Activated CD4-positive, alpha-beta T cell treated with anti-CD3 and anti-CD28 coated beads, Interleukin-2, Interleukin-6, amounts not matched to agents 100 ng/mL and 50 ng/mL, durations not matched to agents 16 hours and 8 hours (primary cell): ENCODE measurements at regions not wholly inside any gene's neighbourhood (a gene's known extent, or its start where the extent isn't known, plus 50 kb on each side); places are given as distances from the start of the nearest gene placed in this dataset.

Experiments used
- DNase-seq: peaks from one replicate; pipeline ENCODE4 v3.0.0-alpha.2; 2020

DNA sequence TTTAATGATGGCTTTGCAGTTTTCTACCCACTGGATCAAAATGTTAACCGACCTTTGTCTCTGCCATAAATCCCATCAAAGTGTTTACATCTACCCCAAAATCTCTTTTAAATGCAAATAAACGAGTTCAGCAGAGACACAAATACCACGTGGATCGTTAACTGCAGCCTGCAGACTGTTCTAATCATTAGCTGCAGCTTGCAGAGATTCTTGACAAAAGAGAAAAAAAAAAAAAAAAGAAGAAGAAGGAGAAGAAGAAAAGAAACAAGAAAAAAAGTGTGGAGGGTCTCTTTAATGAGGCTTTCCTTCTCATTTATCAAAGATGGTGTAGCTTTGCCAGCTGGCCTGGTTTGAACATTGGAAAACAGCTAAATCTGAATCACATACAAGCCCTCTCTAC, 275.7 kb downstream of the NEDD1 start:
- no peak for DNase-seq

- no peak for DNase-seq
These were observed 277.2 kb downstream of the NEDD1 start for GRCh38 chr12:97184127-97184773.

- no peak for DNase-seq
These were observed 277.0 kb upstream of the RMST start for GRCh38 chr12:97185567-97185966.

DNA sequence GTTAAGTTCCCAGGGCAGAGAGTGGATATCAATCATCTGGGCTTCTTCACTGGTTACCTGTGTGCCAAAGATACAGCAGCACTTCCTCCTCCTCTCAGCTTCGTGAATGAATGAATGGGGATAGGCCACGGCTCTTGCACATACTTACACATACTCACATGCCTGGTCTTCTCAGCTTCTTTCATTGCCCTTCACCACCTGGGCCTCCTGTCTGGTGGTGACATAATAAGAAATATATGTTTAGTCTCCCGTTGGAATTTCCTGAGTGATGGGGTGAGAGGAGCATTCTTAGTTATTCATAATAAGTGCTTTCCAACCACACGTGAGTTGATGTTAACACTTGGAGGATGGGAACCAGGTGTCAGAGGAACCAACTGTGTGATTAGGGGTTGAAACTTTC, 268.1 kb upstream of the RMST start:
- no peak for DNase-seq

- no peak for DNase-seq
These were observed 262.4 kb upstream of the RMST start for GRCh38 chr12:97200181-97200580.

DNA sequence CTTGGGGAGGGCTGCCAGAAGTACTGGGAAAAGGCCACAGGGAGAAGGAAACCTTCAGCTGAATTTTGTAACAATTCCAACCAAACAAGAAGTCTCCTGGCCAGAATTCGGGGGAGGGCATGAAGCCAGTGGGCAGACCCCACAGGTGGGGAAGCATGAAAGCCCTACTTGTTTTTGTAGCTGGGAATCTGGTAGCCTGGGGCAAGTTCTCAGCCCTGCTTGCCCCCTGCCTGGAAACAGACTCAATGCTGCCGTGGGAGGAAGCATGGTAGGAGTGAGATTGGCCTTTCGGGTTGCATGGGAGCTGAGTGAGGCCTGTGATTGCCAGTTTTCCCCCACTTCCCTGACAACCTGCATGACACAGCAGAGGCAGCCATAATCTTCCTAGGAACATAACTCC, 259.2 kb upstream of the RMST start:
- no peak for DNase-seq

DNA sequence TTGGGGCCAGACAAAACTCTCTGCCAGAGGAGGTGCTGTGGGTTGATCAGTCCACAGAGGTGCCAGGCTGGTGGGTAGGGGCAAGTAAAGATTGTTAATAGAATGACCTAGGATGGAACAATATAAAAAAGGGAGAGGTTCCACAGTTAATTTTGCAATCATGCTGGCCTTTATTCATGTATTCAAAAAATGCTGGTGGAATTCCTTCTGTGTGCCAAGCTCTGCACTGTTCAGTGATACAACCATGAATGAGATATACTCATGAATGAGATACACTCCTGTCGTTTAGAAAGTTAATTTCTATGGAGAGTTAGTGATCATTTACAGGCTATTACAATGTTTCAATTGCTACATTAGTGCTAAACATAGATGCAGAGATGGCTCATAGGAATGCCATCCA, 252.6 kb upstream of the RMST start:
- no peak for DNase-seq

DNA sequence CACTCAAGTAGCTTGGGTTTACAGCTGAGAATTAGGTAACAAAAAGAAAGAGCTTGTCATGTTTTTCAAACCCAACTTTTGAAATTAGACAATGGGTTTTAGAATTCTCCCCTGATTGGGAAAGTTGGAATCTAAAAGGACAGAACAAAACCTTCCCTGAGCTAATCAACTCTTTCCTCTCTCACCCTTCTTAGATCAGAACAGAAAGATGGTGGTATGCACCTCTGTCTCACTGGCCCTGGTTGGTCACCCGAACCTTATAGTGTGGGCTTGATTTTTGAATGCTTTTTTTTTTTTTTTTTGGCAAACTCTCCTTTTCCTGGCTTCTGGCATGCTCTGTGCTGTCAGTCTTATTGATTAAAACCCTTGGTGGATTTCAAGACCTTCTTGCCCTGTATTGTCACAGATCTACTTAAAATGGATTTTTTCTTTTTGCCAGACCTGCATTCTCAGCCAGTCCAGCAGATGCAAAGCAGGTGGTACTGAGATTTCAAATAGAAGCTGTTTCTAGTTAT, 251.1 kb upstream of the RMST start:
- no peak for DNase-seq

- no peak for DNase-seq
These were observed 245.8 kb upstream of the RMST start for GRCh38 chr12:97216848-97217247.

- no peak for DNase-seq
These were observed 240.2 kb upstream of the RMST start for GRCh38 chr12:97222391-97222790.

DNA sequence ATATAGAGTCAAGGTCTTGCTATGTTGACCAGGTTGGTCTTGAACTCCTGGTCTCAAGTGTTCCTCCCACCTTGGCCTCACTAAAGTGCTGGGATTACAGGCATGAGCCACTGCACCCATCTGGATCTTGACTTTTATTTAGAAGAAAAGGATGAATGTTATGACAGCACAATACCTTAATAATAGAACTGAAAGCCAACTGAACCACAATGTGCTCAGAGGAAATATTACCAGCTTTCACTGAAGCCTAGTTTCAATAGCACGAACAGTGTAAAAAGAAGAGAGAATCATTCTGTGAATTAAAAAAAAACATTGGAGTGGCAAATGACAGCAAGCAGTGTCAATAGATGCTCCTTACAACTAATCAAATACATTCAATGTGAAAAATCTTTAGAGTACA, 239.2 kb upstream of the RMST start:
- no peak for DNase-seq

- no peak for DNase-seq
These were observed 233.6 kb upstream of the RMST start for GRCh38 chr12:97229004-97229403.

- DNase-seq: no peak
These were observed 227.5 kb upstream of the RMST start for GRCh38 chr12:97235102-97235501.

- DNase-seq: no peak
These were observed 216.2 kb upstream of the RMST start for GRCh38 chr12:97246368-97246767.

DNA sequence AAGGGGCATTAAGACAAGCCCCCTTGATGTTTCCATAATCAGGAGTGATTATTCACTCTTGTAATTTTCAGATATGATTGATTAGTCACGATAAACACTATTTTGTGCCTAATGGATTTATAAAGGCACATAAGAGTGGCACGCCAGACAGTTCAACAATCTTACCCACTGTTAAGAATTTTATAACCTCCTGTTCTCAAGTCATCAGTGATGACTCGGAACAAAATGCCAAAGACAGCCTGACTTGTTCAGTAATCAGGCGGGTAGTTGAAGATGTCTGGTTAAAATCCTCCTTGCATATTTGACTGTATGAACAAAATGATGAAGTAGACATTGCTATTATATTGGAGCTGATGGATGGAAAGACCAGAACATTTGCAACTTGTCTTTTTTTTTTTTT, 212.1 kb upstream of the RMST start:
- DNase-seq: no peak

- no peak for DNase-seq
These were observed 204.9 kb upstream of the RMST start for GRCh38 chr12:97257726-97258125.

DNA sequence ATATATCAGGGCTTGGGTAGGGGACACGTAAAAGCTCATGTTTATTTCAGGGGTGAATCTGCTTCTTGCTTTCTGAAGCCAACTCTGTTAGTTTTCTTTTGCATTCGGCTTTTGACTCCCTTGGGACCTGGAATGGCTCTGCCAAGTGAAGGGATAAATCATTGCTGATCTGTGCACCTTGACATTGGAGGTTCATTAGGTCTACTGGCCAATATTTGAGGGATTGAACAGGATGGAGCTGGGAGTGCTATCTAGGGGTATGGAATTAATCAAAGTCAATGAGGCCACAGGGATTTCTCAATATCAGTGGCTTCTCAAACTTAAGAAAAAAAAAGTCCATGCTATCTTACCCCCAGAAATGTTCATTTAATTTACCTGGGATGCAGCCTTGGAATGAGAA, 203.5 kb upstream of the RMST start:
- DNase-seq: no peak

DNA sequence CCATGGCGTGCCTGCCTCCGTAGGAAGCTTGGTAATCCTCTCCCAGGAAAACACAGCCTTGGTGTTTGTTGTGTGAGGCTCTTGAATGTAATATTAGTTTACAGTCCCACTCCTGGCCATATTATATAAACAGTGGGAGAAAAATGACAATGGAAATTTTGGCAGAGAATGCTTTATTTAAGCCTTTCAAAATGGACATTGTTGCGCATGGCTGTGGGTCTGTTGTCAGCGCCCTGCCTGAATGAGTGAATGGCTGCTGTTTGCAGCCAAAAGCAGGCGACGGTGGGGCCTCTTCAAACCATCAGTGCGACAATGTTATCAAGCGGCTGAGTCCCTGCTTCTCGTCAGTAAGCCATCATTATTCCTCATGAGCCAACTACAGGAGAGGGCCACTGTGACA, 201.8 kb upstream of the RMST start:
- no peak for DNase-seq

DNA sequence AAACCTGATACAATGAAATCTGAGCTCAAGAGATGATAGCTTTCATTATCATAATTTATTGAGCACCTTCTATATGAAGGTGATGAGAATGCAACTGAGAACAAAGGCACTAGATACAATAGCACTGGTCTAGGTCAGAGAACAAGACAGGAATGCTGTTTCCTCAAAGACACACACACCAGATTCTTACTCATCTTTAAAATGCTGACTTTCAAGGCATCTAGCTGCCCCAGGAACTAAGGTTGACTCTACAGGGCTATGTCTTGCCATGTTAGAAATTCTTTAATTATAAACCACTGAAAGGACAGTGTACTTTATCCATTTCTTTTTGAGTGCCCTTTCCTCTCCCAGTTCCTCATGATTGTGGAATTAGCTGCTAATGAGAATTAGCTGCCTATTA, 195.4 kb upstream of the RMST start:
- DNase-seq: no peak

GRCh38 chr12:97267594-97268202, 194.9 kb upstream of the RMST start:
- no peak for DNase-seq

- DNase-seq: no peak
These were observed 190.1 kb upstream of the RMST start for GRCh38 chr12:97272471-97272870.

GRCh38 chr12:97274386-97274785, 188.2 kb upstream of the RMST start:
- DNase-seq: no peak

DNA sequence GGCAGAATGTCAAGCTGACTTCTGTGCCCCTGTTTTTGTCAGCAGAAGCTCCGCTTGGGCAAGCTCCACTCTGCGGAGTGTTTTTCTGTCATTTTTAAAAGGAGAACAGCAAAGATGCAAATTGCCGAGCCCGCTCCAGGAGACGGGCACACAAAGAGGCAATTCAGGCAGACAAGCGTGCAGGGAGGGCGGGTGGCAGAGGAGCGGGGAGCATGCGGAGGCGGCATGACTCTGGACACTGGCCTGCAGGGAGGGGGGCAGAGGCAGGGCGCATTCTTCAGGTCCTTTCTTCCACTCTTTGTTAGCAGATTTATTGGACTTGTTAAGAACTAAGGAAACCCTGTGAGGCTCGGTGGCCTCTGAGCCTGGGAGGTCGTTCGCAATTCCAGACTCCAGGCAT, 187.3 kb upstream of the RMST start:
- DNase-seq: no peak

GRCh38 chr12:97275728-97276590, 186.6 kb upstream of the RMST start:
- no peak for DNase-seq
